ENCODE measurements at regions not wholly inside any gene's neighbourhood (a gene's known extent, or its start where the extent isn't known, plus 50 kb on each side); places are given as distances from the start of the nearest gene placed in this dataset.
"Not testable (repeated sequence)": the region's sequence is repeated elsewhere in the genome, so short reads cannot be mapped to it uniquely, and the experiment has no call there.

DNA sequence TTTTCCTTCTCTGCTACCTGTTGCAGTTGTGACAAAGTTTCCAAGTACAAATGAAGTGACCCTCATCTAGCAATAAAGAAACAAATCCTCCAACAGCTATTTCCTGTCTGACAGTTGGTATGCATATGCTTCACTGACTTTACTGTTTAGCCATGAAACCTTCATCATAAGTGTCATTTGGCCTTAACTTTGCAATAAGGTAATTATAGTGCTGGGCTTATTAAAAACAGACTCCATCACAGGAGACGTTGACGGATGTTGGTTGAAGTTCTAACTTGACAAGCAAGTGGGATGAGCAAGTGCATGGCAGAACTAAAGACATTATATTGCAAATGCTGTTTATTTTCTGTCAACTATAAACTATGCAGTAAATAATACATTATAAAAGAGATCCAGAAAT lies 425.2 kb downstream of the RPS29 start:
- H3K9me3 Mint-ChIP-seq, result no peaks in the 10 kb centered on the region
- H3K4me3 Mint-ChIP-seq, result no peak overlapping the region
- no peaks in the 10 kb centered on the region for H3K4me1 Mint-ChIP-seq (ENCODE audit: low read depth)
- H3K27me3 Mint-ChIP-seq (ENCODE audit: low read depth), result no peaks in the 10 kb centered on the region
- H3K27ac Mint-ChIP-seq, result no peak overlapping the region
- no peak for DNase-seq (ENCODE audit: low spot score)
- no peaks in the 10 kb centered on the region for H3K36me3 Mint-ChIP-seq (ENCODE audit: low read depth)

DNA sequence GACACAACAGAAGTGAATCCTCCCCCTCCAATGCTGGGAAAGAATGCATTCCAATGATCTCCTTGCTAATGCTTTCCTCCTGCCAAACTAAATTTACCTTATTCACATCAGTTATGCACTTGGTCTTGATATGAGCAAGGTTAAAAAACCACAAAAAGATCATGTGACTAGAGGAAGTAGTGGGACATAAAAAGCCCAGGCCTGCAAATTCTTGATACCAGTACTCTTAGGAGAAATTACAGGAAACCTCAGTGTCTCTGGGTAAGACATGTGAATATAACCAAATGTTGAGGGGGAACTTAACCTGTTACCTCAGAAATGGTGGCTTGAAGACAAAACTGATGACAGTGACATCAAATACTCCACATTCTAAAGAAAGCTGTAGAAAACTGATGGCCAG lies 427.1 kb downstream of the RPS29 start:
- Mint-ChIP-seq H3K27ac (no peak overlapping the region), H3K27me3 (ENCODE audit: low read depth) (no peaks in the 10 kb centered on the region), H3K9me3 (no peaks in the 10 kb centered on the region), H3K4me1 (ENCODE audit: low read depth) (no peaks in the 10 kb centered on the region), H3K4me3 (no peak overlapping the region), H3K36me3 (ENCODE audit: low read depth) (no peaks in the 10 kb centered on the region)
- DNase-seq (ENCODE audit: low spot score), result no peak

DNA sequence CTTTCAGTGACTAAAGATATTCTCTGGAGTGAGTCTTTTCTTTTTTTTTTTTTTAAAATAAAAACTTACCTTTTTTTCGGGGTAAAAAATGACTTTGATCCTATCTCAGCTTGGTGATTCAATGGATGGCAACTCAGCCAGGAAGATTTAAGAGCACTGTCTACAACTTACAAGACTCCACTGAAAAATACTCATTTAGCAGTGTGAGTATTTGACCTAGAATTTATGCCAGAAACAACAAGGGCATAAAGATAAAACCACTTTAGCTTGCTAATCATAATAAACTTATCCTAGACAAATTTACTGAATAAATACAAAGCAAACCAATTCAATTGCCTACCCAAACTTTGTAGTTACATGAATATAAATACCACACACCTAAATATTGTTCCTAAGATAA lies 446.6 kb downstream of the RPS29 start:
- H3K4me1 Mint-ChIP-seq (ENCODE audit: low read depth), result no peaks in the 10 kb centered on the region
- no peaks in the 10 kb centered on the region for H3K9me3 Mint-ChIP-seq
- no peak overlapping the region for H3K4me3 Mint-ChIP-seq
- H3K36me3 Mint-ChIP-seq (ENCODE audit: low read depth), result no peaks in the 10 kb centered on the region
- H3K27ac Mint-ChIP-seq, result no peak overlapping the region
- no peaks in the 10 kb centered on the region for H3K27me3 Mint-ChIP-seq (ENCODE audit: low read depth)
- no peak for DNase-seq (ENCODE audit: low spot score)

DNA sequence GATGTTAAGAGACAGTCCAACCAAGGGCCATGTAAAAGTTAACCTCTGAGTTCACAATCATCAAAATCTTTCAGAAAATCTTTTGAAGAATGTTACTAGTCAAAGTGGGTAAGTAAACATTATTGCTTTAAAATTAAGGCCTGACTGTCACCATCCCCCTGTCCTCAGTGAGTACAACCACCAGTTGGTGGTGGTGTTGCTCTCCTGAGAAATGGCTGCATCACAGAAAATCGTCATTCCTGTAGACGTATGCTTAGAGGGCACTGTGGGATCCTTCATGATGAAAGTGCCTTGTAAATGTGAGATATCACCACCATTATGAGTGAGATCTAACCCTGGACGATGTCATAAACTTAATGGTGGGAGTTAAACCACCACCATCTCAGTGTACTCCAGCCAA lies 451.2 kb downstream of the RPS29 start:
- DNase-seq (ENCODE audit: low spot score), result no peak
- peaks cover 4% of the 10 kb centered on the region for H3K9me3 Mint-ChIP-seq
- no peak overlapping the region for H3K27ac Mint-ChIP-seq
- no peaks in the 10 kb centered on the region for H3K4me1 Mint-ChIP-seq (ENCODE audit: low read depth)
- no peaks in the 10 kb centered on the region for H3K36me3 Mint-ChIP-seq (ENCODE audit: low read depth)
- no peak overlapping the region for H3K4me3 Mint-ChIP-seq
- no peaks in the 10 kb centered on the region for H3K27me3 Mint-ChIP-seq (ENCODE audit: low read depth)

DNA sequence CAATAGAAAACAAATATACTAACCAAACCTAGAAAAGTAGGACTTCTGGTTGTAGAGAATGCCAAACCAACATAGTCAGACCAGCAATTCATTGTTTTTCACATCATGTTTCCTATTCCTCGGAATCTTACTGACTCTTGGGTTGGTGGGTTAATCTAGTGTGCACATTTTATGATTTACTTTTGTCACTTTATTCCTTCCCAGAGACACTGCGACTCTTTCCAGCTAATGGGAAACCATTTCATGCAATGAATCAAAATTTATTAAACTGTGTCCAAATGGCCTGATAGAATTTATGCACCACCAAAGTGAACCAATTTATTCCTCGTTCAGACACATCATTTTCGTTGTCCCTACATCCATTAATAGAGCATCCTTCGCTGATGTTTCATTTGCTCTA lies 464.9 kb downstream of the RPS29 start:
- no peak overlapping the region for H3K27ac Mint-ChIP-seq
- no peak for DNase-seq (ENCODE audit: low spot score)
- H3K36me3 Mint-ChIP-seq (ENCODE audit: low read depth), result no peaks in the 10 kb centered on the region
- H3K4me3 Mint-ChIP-seq, result no peak overlapping the region
- H3K9me3 Mint-ChIP-seq, result no peaks in the 10 kb centered on the region
- no peaks in the 10 kb centered on the region for H3K4me1 Mint-ChIP-seq (ENCODE audit: low read depth)
- H3K27me3 Mint-ChIP-seq (ENCODE audit: low read depth), result no peaks in the 10 kb centered on the region

DNA sequence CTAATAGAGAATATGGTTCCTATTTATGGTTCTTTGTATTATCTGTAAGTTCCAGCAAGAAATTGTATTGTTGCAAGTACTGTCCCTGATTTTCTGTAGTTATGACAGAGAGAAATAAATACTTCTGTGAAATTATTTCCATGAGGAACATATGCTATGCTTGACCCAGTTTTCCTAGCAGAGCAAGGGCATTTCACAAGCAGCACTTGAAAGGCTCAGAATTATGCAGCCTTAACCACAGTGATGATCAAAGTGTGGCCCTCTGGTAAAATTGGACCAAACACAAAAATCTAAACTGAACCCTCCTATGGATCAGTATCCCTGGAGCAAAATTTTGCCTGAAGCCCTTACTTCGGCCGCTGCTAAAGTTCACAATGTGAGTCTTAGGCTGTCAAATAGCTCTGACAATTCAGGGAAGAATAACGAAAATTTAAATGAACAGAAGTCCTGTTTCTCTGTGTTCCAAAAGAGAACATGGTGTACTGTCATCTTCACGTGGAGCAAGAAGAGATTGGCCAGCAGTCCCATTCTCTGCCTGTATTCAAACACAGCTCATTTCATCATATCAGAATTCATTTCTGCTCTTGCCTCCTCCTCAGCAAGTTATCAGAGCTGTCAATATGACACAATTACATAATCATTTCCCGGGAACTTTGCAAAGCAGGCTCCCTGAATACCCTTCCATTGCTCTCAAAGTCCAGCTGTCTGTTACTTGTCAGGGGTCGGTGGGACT lies 471.9 kb downstream of the RPS29 start:
- DNase-seq (ENCODE audit: low spot score), result no peak
- no peaks in the 10 kb centered on the region for H3K4me1 Mint-ChIP-seq (ENCODE audit: low read depth)
- no peaks in the 10 kb centered on the region for H3K36me3 Mint-ChIP-seq (ENCODE audit: low read depth)
- no peak overlapping the region for H3K4me3 Mint-ChIP-seq
- no peaks in the 10 kb centered on the region for H3K27me3 Mint-ChIP-seq (ENCODE audit: low read depth)
- H3K27ac Mint-ChIP-seq, result no peak overlapping the region
- H3K9me3 Mint-ChIP-seq, result no peaks in the 10 kb centered on the region

DNA sequence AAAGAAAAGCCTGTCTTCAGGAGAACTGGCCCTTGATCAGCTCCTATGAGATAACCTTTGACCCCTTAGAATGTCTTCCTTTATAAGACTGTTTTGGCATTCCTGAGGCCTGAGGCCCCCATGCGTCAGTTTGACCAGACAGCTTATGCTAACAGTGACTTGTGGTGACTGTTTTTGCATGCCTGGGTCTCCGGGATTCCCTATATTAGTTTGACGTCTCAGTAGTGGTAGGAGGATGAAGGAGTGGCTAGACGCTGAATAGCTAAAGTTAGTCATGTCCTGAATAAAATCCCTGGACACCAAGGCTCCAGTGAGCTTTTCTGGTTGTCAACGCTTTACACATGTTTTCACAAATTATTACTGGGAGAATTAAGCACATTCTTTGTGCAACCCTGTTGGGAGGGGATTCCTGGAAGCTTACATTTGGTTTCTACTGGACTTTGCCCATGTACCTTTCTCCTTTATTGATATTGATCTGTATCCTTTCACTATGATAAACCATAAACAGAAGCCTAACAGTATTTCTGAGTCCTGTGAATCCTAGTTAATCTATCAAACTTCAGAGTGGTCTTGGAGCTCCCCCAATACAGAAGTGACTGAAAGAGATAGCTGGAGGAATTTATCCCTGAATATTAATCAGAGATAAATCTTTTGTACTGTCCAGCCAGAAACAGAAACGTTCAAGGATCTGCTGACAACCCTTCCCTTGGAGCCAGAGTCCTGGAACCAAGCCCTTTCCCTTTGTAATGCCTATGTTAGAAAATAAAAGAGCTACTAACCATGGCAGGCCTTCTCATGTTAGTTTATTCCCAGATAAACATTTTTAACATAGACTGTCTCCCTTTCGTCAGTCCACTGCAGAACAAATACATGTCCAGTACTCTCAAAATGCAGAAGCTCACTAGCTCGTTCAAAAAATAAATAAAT lies 479.2 kb downstream of the RPS29 start:
- H3K4me1 Mint-ChIP-seq (ENCODE audit: low read depth), result no peaks in the 10 kb centered on the region
- H3K27me3 Mint-ChIP-seq (ENCODE audit: low read depth), result no peaks in the 10 kb centered on the region
- H3K9me3 Mint-ChIP-seq, result peaks cover 4% of the 10 kb centered on the region
- H3K27ac Mint-ChIP-seq, result no peak overlapping the region
- H3K4me3 Mint-ChIP-seq, result no peak overlapping the region
- DNase-seq (ENCODE audit: low spot score), result no peak
- H3K36me3 Mint-ChIP-seq (ENCODE audit: low read depth), result no peaks in the 10 kb centered on the region

DNA sequence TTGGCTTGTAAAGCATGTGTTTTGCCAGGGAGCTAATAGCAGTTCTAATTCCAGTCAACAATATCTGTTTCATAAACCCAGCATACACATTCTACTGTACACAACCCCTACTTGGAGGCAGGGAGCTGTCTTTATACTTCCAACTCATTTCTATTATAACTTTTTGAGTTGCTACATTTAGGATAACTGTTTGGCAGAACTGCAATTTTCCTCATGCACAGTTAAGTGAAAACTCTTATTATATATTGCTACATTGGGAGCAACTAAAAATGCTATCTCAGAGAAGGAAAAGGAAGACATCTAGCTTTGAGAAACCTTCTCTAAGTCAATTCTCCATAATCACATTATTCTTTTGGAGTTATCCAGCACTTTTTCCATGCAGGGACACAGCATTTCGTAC lies 480.2 kb downstream of the RPS29 start:
- Mint-ChIP-seq H3K27ac (no peak overlapping the region), H3K4me3 (no peak overlapping the region), H3K27me3 (ENCODE audit: low read depth) (no peaks in the 10 kb centered on the region), H3K9me3 (peaks cover 4% of the 10 kb centered on the region), H3K4me1 (ENCODE audit: low read depth) (no peaks in the 10 kb centered on the region), H3K36me3 (ENCODE audit: low read depth) (no peaks in the 10 kb centered on the region)
- DNase-seq (ENCODE audit: low spot score), result no peak

DNA sequence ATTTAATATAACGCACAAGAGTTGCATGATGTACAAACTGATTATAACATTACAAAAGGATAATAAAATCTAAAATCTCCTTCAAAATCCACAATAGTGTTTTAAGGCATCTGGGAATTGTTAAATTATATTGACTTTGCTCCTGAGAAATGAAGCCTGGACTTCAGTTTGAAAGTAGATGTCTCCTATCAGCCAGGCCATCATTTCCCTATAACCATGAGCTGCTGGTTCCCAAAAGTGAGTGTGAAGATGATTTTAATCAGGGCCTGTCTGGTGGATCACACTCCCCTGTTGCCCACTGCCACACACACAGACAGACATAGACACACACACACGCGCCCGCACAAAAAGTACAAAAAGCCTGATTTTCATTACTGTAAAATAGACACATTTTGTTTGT lies 480.7 kb downstream of the RPS29 start:
- no peak overlapping the region for H3K4me3 Mint-ChIP-seq
- no peak overlapping the region for H3K27ac Mint-ChIP-seq
- H3K36me3 Mint-ChIP-seq (ENCODE audit: low read depth), result no peaks in the 10 kb centered on the region
- H3K9me3 Mint-ChIP-seq, result peaks cover 4% of the 10 kb centered on the region
- DNase-seq (ENCODE audit: low spot score), result no peak
- no peaks in the 10 kb centered on the region for H3K27me3 Mint-ChIP-seq (ENCODE audit: low read depth)
- H3K4me1 Mint-ChIP-seq (ENCODE audit: low read depth), result no peaks in the 10 kb centered on the region

DNA sequence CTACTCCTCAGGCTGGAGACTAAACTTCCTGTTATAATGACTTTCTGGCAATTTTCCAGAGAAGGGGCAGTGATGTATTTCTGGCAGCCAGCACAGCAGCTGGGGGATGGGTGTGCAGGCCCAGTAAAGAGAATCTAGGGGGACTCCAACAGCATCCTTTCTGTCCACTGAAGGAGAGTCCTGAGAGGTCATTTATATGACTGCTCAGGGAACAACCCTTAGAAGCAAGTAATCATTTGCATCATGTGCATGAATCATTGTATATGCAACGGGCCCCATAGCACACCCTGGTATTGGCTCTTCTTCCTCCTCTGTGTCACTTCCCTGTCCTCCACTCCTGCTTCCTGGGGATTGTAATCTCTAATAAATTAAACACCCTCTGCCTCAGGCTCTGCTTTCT lies 493.8 kb downstream of the RPS29 start:
- Mint-ChIP-seq H3K36me3 (ENCODE audit: low read depth) (no peaks in the 10 kb centered on the region), H3K4me1 (ENCODE audit: low read depth) (no peaks in the 10 kb centered on the region), H3K4me3 (no peak overlapping the region), H3K27me3 (ENCODE audit: low read depth) (no peaks in the 10 kb centered on the region), H3K27ac (no peak overlapping the region), H3K9me3 (no peaks in the 10 kb centered on the region)
- DNase-seq (ENCODE audit: low spot score), result no peak

DNA sequence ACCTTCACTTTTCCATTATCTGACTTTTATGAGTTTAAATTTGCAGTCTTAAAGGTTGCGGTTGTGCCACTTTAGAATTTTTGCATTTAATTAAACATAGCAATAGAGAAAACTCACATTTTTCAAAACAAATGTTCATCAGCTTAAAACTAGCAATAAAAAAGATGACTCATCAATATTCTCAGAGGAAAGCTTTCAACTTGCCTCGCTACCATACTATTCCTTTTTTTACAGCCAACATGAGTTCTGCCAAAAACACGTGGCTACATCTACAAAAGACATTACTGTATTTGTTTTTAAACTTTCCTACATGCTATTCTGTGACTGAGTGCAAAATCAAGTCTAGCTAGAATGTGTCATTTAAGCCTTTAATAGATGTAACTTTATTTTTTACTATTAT lies 497.1 kb downstream of the RPS29 start:
- Mint-ChIP-seq H3K9me3 (no peaks in the 10 kb centered on the region), H3K27me3 (ENCODE audit: low read depth) (no peaks in the 10 kb centered on the region), H3K4me3 (no peak overlapping the region), H3K4me1 (ENCODE audit: low read depth) (no peaks in the 10 kb centered on the region), H3K36me3 (ENCODE audit: low read depth) (no peaks in the 10 kb centered on the region), H3K27ac (no peak overlapping the region)
- DNase-seq (ENCODE audit: low spot score), result no peak

DNA sequence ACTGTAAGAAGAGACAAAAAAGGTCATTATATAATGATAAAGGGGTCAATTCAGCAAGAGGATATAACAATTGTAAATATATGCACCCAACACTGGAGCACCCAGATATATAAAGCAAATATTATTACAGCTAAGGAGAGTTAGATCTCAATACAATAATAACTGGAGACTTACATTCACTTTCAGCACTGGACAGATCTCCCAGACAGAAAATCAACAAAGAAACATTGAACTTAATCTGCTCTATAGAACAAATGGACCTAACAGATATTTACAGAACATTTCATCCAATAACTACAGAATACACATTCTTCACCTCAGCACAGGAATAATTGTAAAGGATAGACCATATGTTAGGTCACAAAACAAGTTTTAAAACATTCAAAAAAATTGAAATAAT lies 512.9 kb downstream of the RPS29 start:
- H3K36me3 Mint-ChIP-seq (ENCODE audit: low read depth); H3K27me3 Mint-ChIP-seq (ENCODE audit: low read depth); H3K27ac Mint-ChIP-seq; H3K4me3 Mint-ChIP-seq; H3K4me1 Mint-ChIP-seq (ENCODE audit: low read depth); H3K9me3 Mint-ChIP-seq; DNase-seq (ENCODE audit: low spot score): not testable (repeated sequence)

DNA sequence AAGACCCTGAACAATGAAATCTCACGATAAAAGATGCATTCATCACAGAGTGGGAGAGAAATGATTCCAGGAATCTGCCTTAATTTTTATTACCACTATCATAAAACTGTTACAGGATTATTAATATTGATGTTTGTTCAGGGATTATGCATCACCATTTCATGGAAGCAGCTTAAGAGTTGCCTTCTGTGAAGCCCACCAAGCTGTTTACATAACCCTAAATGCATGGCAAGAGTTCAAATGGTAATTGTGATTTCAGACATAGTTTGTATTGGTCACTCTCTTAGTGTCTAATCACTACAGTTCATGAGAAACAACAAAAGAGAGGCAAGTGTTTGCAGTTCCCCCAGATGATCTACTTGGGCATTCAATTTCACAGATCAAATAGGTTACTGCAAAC lies 527.7 kb downstream of the RPS29 start:
- no peak overlapping the region for H3K4me3 Mint-ChIP-seq
- H3K27ac Mint-ChIP-seq, result no peak overlapping the region
- no peaks in the 10 kb centered on the region for H3K27me3 Mint-ChIP-seq (ENCODE audit: low read depth)
- no peaks in the 10 kb centered on the region for H3K4me1 Mint-ChIP-seq (ENCODE audit: low read depth)
- DNase-seq (ENCODE audit: low spot score), result no peak
- peaks cover 3% of the 10 kb centered on the region for H3K9me3 Mint-ChIP-seq
- H3K36me3 Mint-ChIP-seq (ENCODE audit: low read depth), result no peaks in the 10 kb centered on the region

DNA sequence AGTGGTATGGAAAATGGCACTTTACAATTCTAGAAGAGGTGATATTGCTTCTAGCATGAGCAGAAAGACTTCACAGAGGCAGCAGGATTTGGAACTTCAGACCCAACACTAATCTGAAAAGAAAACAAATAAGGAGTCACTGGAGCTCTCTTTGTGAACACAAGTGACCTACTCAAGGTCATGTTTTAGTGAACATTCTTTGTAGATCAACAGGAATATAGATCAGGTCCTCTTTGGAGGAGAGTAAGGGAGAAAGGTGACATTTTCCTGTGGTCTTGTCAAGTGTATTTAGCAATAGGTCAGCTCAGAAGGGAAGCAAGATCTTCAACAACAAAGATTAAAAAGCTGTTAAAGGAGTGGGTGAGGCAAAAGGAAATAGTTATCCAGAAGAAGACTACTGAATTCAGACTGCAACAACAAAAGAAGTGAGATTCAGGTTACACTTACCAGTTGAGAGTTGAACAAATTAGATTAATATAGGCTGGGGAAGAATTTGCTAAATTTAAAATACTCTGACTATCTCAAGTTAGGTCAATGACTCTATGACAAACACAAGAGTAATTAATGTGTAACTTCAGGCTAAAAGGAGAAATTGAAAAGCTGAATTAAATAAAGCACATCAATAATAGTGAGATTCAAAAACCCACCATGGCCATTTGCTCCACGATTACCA lies 528.2 kb downstream of the RPS29 start:
- Mint-ChIP-seq H3K27me3 (ENCODE audit: low read depth) (no peaks in the 10 kb centered on the region), H3K36me3 (ENCODE audit: low read depth) (no peaks in the 10 kb centered on the region), H3K9me3 (peaks cover 2% of the 10 kb centered on the region), H3K4me3 (no peak overlapping the region), H3K4me1 (ENCODE audit: low read depth) (no peaks in the 10 kb centered on the region), H3K27ac (no peak overlapping the region)
- DNase-seq (ENCODE audit: low spot score), result no peak
